ENCODE measurements at regions not wholly inside any gene's neighbourhood (a gene's known extent, or its start where the extent isn't known, plus 50 kb on each side); places are given as distances from the start of the nearest gene placed in this dataset.

GRCh38 chr11:26187639-26188038, 144.3 kb upstream of the ANO3 start:
- Histone ChIP-seq H3K27me3 (ENCODE audit: control insufficient read depth, insufficient read depth, low read length) (no peaks in the 10 kb centered on the region), H3K36me3 (ENCODE audit: control insufficient read depth, insufficient read depth, low read length) (no peaks in the 10 kb centered on the region), H3K27ac (ENCODE audit: low read length) (no peak overlapping the region), H3K9me3 (ENCODE audit: control insufficient read depth, insufficient read depth, low read length) (no peaks in the 10 kb centered on the region), H3K4me1 (ENCODE audit: control insufficient read depth, insufficient read depth, low read length) (no peaks in the 10 kb centered on the region), H3K4me3 (ENCODE audit: low read length) (no peak overlapping the region)
- intact Hi-C loops (cut with micrococcal nuclease): no loop called here
- Mint-ChIP-seq H3K27ac (no peak overlapping the region), H3K9me3 (peaks cover 8 to 10% of the 10 kb centered on the region in 2 donors), H3K4me1 (no peaks in the 10 kb centered on the region), H3K36me3 (no peaks in the 10 kb centered on the region), H3K27me3 (ENCODE audit: low read depth in 2 of 2) (no peaks in the 10 kb centered on the region), H3K4me3 (no peak overlapping the region)
- WGBS (ENCODE audit: insufficient coverage): 57% methylated on average over 1 of the region's 2 CpGs
- TF ChIP-seq CTCF (IDR thresholded peaks at IDR 0.05): no peak
- DNase-seq: no peak
- no peak for ATAC-seq

- no peaks in the 10 kb centered on the region for H3K36me3 Mint-ChIP-seq
- H3K4me1 ChIP-seq (ENCODE audit: control insufficient read depth, insufficient read depth, low read length): no peaks in the 10 kb centered on the region
- H3K27ac ChIP-seq (ENCODE audit: low read length): no peak overlapping the region
- ATAC-seq: no peak
- H3K27ac Mint-ChIP-seq: no peak overlapping the region
- peaks cover 8 to 10% of the 10 kb centered on the region in 2 donors for H3K9me3 Mint-ChIP-seq
- H3K36me3 ChIP-seq (ENCODE audit: control insufficient read depth, insufficient read depth, low read length): no peaks in the 10 kb centered on the region
- no peaks in the 10 kb centered on the region for H3K4me1 Mint-ChIP-seq
- H3K4me3 Mint-ChIP-seq: no peak overlapping the region
- TF ChIP-seq CTCF (IDR thresholded peaks at IDR 0.05): no peak
- no peak overlapping the region for H3K4me3 ChIP-seq (ENCODE audit: low read length)
- intact Hi-C loops (cut with micrococcal nuclease): no loop called here
- H3K27me3 ChIP-seq (ENCODE audit: control insufficient read depth, insufficient read depth, low read length): no peaks in the 10 kb centered on the region
- DNase-seq: no peak
- no peaks in the 10 kb centered on the region for H3K9me3 ChIP-seq (ENCODE audit: control insufficient read depth, insufficient read depth, low read length)
- no peaks in the 10 kb centered on the region for H3K27me3 Mint-ChIP-seq (ENCODE audit: low read depth in 2 of 2)
Measured at GRCh38 chr11:26188554-26188953, 143.4 kb upstream of the ANO3 start.

GRCh38 chr11:26191193-26191592, 140.7 kb upstream of the ANO3 start:
- Histone ChIP-seq H3K4me3 (ENCODE audit: low read length) (no peak overlapping the region), H3K9me3 (ENCODE audit: control insufficient read depth, insufficient read depth, low read length) (no peaks in the 10 kb centered on the region), H3K36me3 (ENCODE audit: control insufficient read depth, insufficient read depth, low read length) (no peaks in the 10 kb centered on the region), H3K27ac (ENCODE audit: low read length) (no peak overlapping the region), H3K27me3 (ENCODE audit: control insufficient read depth, insufficient read depth, low read length) (no peaks in the 10 kb centered on the region), H3K4me1 (ENCODE audit: control insufficient read depth, insufficient read depth, low read length) (no peaks in the 10 kb centered on the region)
- ATAC-seq (no peak), DNase-seq (no peak)
- H3K4me1 Mint-ChIP-seq: no peaks in the 10 kb centered on the region
- no peak overlapping the region for H3K4me3 Mint-ChIP-seq
- H3K9me3 Mint-ChIP-seq: peaks cover 7 to 9% of the 10 kb centered on the region in 2 donors
- TF ChIP-seq CTCF (IDR thresholded peaks at IDR 0.05): no peak
- no peaks in the 10 kb centered on the region for H3K27me3 Mint-ChIP-seq (ENCODE audit: low read depth in 2 of 2)
- H3K27ac Mint-ChIP-seq: no peak overlapping the region
- 85% methylated on average over 6 of the region's 6 CpGs for WGBS (ENCODE audit: insufficient coverage)
- intact Hi-C loops (cut with micrococcal nuclease): no loop called here
- no peaks in the 10 kb centered on the region for H3K36me3 Mint-ChIP-seq

GRCh38 chr11:26193694-26194365, 138.1 kb upstream of the ANO3 start:
- no peak overlapping the region for H3K4me3 Mint-ChIP-seq
- Histone ChIP-seq H3K4me1 (ENCODE audit: control insufficient read depth, insufficient read depth, low read length) (no peaks in the 10 kb centered on the region), H3K36me3 (ENCODE audit: control insufficient read depth, insufficient read depth, low read length) (no peaks in the 10 kb centered on the region), H3K9me3 (ENCODE audit: control insufficient read depth, insufficient read depth, low read length) (no peaks in the 10 kb centered on the region), H3K4me3 (ENCODE audit: low read length) (no peak overlapping the region), H3K27me3 (ENCODE audit: control insufficient read depth, insufficient read depth, low read length) (no peaks in the 10 kb centered on the region), H3K27ac (ENCODE audit: low read length) (no peak overlapping the region)
- no peaks in the 10 kb centered on the region for H3K36me3 Mint-ChIP-seq
- no peaks in the 10 kb centered on the region for H3K4me1 Mint-ChIP-seq
- no peak overlapping the region for H3K27ac Mint-ChIP-seq
- H3K27me3 Mint-ChIP-seq (ENCODE audit: low read depth in 2 of 2): no peaks in the 10 kb centered on the region
- no peak for TF ChIP-seq CTCF (IDR thresholded peaks at IDR 0.05)
- ATAC-seq (no peak), DNase-seq (no peak)
- intact Hi-C loops (cut with micrococcal nuclease): no loop called here
- peaks cover 11 to 12% of the 10 kb centered on the region in 2 donors for H3K9me3 Mint-ChIP-seq

All from natural killer cell (primary cell).